ENCODE measurements at regions not wholly inside any gene's neighbourhood (a gene's known extent, or its start where the extent isn't known, plus 50 kb on each side); places are given as distances from the start of the nearest gene placed in this dataset.

DNA sequence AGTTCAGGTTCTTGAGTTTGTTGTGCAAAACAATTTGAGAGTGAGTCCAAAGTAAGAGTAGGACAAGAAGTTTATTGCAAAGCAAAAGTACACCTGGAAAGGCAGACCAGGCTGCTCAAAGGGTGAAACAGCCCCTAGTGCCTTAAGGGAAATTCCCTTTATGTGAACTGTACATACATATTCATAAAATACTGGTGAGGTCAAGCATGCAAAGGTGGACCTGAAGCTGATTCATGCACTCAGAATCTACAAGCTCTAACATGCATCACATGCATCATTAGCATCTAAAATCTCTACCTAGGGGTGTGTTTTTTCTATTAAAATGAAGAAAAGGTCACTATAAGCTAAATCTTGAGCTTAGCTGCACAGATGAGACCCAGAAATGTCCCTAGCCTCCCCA lies 266.9 kb downstream of the SPATA18 start:
- no peak for DNase-seq (ENCODE audit: low read depth)
- TF ChIP-seq, protein P1, sequence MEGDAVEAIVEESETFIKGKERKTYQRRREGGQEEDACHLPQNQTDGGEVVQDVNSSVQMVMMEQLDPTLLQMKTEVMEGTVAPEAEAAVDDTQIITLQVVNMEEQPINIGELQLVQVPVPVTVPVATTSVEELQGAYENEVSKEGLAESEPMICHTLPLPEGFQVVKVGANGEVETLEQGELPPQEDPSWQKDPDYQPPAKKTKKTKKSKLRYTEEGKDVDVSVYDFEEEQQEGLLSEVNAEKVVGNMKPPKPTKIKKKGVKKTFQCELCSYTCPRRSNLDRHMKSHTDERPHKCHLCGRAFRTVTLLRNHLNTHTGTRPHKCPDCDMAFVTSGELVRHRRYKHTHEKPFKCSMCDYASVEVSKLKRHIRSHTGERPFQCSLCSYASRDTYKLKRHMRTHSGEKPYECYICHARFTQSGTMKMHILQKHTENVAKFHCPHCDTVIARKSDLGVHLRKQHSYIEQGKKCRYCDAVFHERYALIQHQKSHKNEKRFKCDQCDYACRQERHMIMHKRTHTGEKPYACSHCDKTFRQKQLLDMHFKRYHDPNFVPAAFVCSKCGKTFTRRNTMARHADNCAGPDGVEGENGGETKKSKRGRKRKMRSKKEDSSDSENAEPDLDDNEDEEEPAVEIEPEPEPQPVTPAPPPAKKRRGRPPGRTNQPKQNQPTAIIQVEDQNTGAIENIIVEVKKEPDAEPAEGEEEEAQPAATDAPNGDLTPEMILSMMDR (IDR thresholded peaks at IDR 0.05; ENCODE audit: insufficient read depth, low read depth, low read length): no peak
- no peak overlapping the region for H3K4me3 ChIP-seq (ENCODE audit: low read depth, low read length)

- DNase-seq (ENCODE audit: low read depth): no peak
- TF ChIP-seq, protein P1 (IDR thresholded peaks at IDR 0.05; ENCODE audit: insufficient read depth, low read depth, low read length): no peak
Measured at GRCh38 chr4:52329894-52330293, 278.8 kb downstream of the SPATA18 start.

DNA sequence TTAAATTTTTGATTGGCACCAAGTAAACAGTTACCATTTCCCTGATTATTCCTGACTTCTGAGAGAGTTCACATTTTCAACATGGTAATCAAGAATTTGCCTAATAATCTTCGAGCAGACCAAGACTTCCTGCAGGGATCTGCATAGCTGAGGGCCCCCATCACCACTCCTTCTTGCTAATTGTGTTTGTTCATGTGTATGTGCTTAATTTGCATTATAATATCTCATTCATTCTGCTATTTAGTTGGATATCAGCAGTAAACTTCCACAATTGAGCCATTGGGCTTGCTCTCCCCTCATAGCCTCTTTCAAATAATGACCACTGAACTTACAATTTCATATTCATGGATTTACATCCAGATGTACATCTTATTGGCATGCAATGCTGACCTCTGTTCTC lies 292.5 kb downstream of the SPATA18 start:
- TF ChIP-seq, protein P1 (IDR thresholded peaks at IDR 0.05; ENCODE audit: insufficient read depth, low read depth, low read length): no peak
- DNase-seq (ENCODE audit: low read depth): no peak
- no peak overlapping the region for H3K4me3 ChIP-seq (ENCODE audit: low read depth, low read length)

More at GRCh38 chr4:52329894-52330293, 278.8 kb downstream of the SPATA18 start:
- no peak overlapping the region for H3K4me3 ChIP-seq (ENCODE audit: low read depth, low read length)

- TF ChIP-seq, protein P1 (IDR thresholded peaks at IDR 0.05; ENCODE audit: insufficient read depth, low read depth, low read length): no peak
- DNase-seq (ENCODE audit: low read depth): no peak
- no peak overlapping the region for H3K4me3 ChIP-seq (ENCODE audit: low read depth, low read length)
Measured at GRCh38 chr4:52350926-52351325, 299.8 kb downstream of the SPATA18 start.

DNA sequence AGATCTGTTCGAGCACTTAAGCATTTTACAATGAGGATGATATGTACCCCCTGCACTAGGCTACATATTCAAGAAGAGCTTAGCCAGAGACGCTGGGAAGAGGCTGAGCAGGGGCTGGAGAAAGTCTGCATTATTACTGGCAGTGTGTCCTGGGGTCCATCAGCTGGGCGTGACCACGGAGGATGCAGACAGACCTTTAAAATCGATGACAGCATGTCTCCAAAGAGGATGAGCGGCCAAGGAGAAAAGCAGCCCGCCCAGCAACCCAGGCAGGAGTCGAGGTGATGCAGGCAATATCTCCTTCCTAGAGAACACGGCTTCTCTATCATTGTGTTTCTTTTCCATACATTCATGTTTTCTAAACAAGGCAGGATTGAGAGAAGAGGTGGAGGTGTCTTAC lies 300.7 kb downstream of the USP46 start:
- H3K4me3 ChIP-seq (ENCODE audit: low read depth, low read length): no peak overlapping the region
- TF ChIP-seq, protein P1 (IDR thresholded peaks at IDR 0.05; ENCODE audit: insufficient read depth, low read depth, low read length): no peak
- no peak for DNase-seq (ENCODE audit: low read depth)

- TF ChIP-seq, protein P1 (IDR thresholded peaks at IDR 0.05; ENCODE audit: insufficient read depth, low read depth, low read length): no peak
- no peak overlapping the region for H3K4me3 ChIP-seq (ENCODE audit: low read depth, low read length)
- DNase-seq (ENCODE audit: low read depth): peak; percentile 16
Measured at GRCh38 chr4:52358883-52359321, 300.2 kb downstream of the USP46 start.

DNA sequence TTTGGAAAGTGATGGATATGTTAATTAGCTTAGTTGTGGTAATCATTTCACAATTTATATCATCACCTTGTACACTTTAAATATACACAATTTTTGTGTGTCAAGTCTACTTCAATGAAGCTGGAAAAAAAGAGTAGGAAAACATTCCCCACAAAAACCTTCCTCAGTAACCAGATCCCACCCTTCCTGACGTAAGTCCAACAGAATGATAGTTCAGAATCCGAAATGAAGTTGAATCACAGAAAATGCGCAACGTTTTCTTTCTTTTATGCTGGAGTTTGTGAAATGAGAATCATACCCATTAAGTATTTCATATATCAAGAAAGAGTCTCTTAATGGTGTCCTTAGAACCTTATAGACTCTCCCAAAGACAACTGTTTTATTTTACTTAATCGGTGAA lies 292.9 kb downstream of the USP46 start:
- no peak overlapping the region for H3K4me3 ChIP-seq (ENCODE audit: low read depth, low read length)
- no peak for DNase-seq (ENCODE audit: low read depth)
- TF ChIP-seq, protein P1 (IDR thresholded peaks at IDR 0.05; ENCODE audit: insufficient read depth, low read depth, low read length): no peak

Measured in fibroblast of villous mesenchyme (primary cell).